ENCODE measurements at regions not wholly inside any gene's neighbourhood (a gene's known extent, or its start where the extent isn't known, plus 50 kb on each side); places are given as distances from the start of the nearest gene placed in this dataset.
"Not testable (repeated sequence)": the region's sequence is repeated elsewhere in the genome, so short reads cannot be mapped to it uniquely, and the experiment has no call there.

DNA sequence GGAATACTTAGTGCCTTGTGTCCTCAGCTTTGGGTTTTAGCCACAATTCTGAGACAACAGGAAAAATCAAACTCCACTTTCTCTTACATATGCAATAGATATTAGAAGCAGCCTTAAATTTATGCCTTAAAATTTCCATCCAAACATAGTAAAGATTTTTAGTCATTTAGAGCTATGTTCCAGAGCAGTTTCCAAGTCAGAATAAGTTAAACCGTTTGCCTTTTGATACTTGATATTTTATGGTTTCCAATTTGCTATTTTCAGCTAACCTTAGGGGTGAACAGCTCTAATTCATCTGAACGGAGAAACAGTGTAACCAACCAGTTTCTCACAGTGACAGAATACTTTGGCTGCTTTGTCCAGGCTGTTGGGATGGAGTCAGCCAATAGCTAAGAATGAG, 125.8 kb upstream of the RXFP1 start:
- no TSS peak for BruUV-seq (replicated peaks)
- Histone ChIP-seq H3K4me1 (ENCODE audit: control insufficient read depth, extremely low read depth, insufficient read depth, low read length) (no peaks in the 10 kb centered on the region), H4K20me1 (replicated peaks; ENCODE audit: control insufficient read depth, extremely low read depth, insufficient read depth, low read length) (no peaks in the 10 kb centered on the region), H3K4me3 (replicated peaks in 1 of 3; ENCODE audit: insufficient read depth in 1 of 3, low read depth in 1 of 3, low read length in 3 of 3) (no peak overlapping the region), H3K9ac (replicated peaks; ENCODE audit: extremely low read depth, insufficient read depth, low read length) (no peak overlapping the region), H3K79me2 (ENCODE audit: control insufficient read depth, insufficient read depth, low read length) (no peaks in the 10 kb centered on the region), H3K27me3 (ENCODE audit: control insufficient read depth in 2 of 2, insufficient read depth in 2 of 2, low read length in 2 of 2) (no peaks in the 10 kb centered on the region), H3K9me3 (replicated peaks; ENCODE audit: control insufficient read depth, insufficient read depth, low read length) (no peaks in the 10 kb centered on the region), H2AFZ (ENCODE audit: low read depth, low read length) (no peak overlapping the region), H3K27ac (ENCODE audit: insufficient read depth, low read depth, low read length) (no peak overlapping the region), H3K9me1 (replicated peaks; ENCODE audit: control insufficient read depth, extremely low read depth, insufficient read depth, low read length) (no peaks in the 10 kb centered on the region), H3K4me2 (ENCODE audit: insufficient read depth, low read length) (no peak overlapping the region), H3K36me3 (ENCODE audit: control insufficient read depth in 2 of 2, extremely low read depth in 1 of 2, insufficient read depth in 2 of 2, low read length in 2 of 2) (no peaks in the 10 kb centered on the region)
- DNase-seq (ENCODE audit: low read depth, low spot score) (no peak), FAIRE-seq (no peak)
- TF ChIP-seq POLR2AphosphoS5 (IDR thresholded peaks at IDR 0.05; ENCODE audit: insufficient read depth, low read depth, low read length) = no peak
- POLR2A ChIA-PET = no interaction called here
- intact Hi-C loops (cut with micrococcal nuclease) = no loop called here
- CTCF ChIA-PET = no interaction called here
- dilution Hi-C loops (cut with MboI; ENCODE audit: extremely low pct_ligation_motif_present, low sequenced_read_pairs) = no loop called here

DNA sequence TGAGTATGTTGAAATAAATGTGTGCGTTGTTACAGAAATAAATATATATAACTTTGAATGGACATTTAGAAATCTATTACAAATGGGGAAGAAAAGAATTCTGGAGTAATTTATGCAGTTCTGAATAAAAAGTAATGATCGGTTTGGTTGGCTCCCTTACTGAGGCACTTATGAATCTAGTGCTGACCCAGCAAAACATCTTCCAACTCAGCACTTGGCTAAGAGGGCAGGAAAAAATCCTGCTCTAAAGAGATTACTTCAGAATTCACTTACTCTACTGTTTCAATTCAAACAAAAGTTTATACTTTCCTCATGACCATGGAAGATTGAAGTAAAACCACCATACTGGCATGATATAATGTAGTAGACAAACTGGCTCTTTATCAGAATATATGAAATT, 123.9 kb upstream of the RXFP1 start:
- Histone ChIP-seq H3K27ac (ENCODE audit: insufficient read depth, low read depth, low read length) (no peak overlapping the region), H3K36me3 (ENCODE audit: control insufficient read depth in 2 of 2, extremely low read depth in 1 of 2, insufficient read depth in 2 of 2, low read length in 2 of 2) (no peaks in the 10 kb centered on the region), H3K9ac (replicated peaks; ENCODE audit: extremely low read depth, insufficient read depth, low read length) (no peak overlapping the region), H4K20me1 (replicated peaks; ENCODE audit: control insufficient read depth, extremely low read depth, insufficient read depth, low read length) (no peaks in the 10 kb centered on the region), H3K27me3 (ENCODE audit: control insufficient read depth in 2 of 2, insufficient read depth in 2 of 2, low read length in 2 of 2) (no peaks in the 10 kb centered on the region), H3K4me2 (ENCODE audit: insufficient read depth, low read length) (no peak overlapping the region), H3K9me1 (replicated peaks; ENCODE audit: control insufficient read depth, extremely low read depth, insufficient read depth, low read length) (no peaks in the 10 kb centered on the region), H3K79me2 (ENCODE audit: control insufficient read depth, insufficient read depth, low read length) (no peaks in the 10 kb centered on the region), H3K9me3 (replicated peaks; ENCODE audit: control insufficient read depth, insufficient read depth, low read length) (no peaks in the 10 kb centered on the region), H2AFZ (ENCODE audit: low read depth, low read length) (no peak overlapping the region), H3K4me1 (ENCODE audit: control insufficient read depth, extremely low read depth, insufficient read depth, low read length) (no peaks in the 10 kb centered on the region), H3K4me3 (replicated peaks in 1 of 3; ENCODE audit: insufficient read depth in 1 of 3, low read depth in 1 of 3, low read length in 3 of 3) (no peak overlapping the region)
- no TSS peak for BruUV-seq (replicated peaks)
- TF ChIP-seq POLR2AphosphoS5 (IDR thresholded peaks at IDR 0.05; ENCODE audit: insufficient read depth, low read depth, low read length) = no peak
- TF ChIP-seq POLR2A (IDR thresholded peaks at IDR 0.05; ENCODE audit: low read depth, low read length) = no peak
- no peak for TF ChIP-seq FOS (IDR thresholded peaks at IDR 0.05; ENCODE audit: borderline replicate concordance, insufficient read depth, low read length)
- no peak for TF ChIP-seq GATA2 (IDR thresholded peaks at IDR 0.05; ENCODE audit: insufficient read depth, insufficient read length, low read depth, low read length)
- TF ChIP-seq MYC (IDR thresholded peaks at IDR 0.05; ENCODE audit: low read depth, low read length) = no peak
- TF ChIP-seq, protein P1, sequence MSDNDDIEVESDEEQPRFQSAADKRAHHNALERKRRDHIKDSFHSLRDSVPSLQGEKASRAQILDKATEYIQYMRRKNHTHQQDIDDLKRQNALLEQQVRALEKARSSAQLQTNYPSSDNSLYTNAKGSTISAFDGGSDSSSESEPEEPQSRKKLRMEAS (IDR thresholded peaks at IDR 0.05; ENCODE audit: insufficient read depth, insufficient read length) = no peak
- TF ChIP-seq JUN (IDR thresholded peaks at IDR 0.05; ENCODE audit: borderline replicate concordance, insufficient read depth, insufficient read length, low read depth) = no peak
- TF ChIP-seq, protein P2, sequence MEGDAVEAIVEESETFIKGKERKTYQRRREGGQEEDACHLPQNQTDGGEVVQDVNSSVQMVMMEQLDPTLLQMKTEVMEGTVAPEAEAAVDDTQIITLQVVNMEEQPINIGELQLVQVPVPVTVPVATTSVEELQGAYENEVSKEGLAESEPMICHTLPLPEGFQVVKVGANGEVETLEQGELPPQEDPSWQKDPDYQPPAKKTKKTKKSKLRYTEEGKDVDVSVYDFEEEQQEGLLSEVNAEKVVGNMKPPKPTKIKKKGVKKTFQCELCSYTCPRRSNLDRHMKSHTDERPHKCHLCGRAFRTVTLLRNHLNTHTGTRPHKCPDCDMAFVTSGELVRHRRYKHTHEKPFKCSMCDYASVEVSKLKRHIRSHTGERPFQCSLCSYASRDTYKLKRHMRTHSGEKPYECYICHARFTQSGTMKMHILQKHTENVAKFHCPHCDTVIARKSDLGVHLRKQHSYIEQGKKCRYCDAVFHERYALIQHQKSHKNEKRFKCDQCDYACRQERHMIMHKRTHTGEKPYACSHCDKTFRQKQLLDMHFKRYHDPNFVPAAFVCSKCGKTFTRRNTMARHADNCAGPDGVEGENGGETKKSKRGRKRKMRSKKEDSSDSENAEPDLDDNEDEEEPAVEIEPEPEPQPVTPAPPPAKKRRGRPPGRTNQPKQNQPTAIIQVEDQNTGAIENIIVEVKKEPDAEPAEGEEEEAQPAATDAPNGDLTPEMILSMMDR (IDR thresholded peaks at IDR 0.05; ENCODE audit: extremely low read depth in 1 of 2, insufficient read depth in 1 of 2, low read depth in 1 of 2, low read length in 2 of 2) = no peak
- TF ChIP-seq EZH2 (IDR thresholded peaks at IDR 0.05; ENCODE audit: borderline replicate concordance, low read depth, low read length, severe bottlenecking) = no peak
- CTCF ChIA-PET = no interaction called here
- dilution Hi-C loops (cut with MboI; ENCODE audit: extremely low pct_ligation_motif_present, low sequenced_read_pairs) = no loop called here
- no peak for DNase-seq (ENCODE audit: low read depth, low spot score)
- POLR2A ChIA-PET = no interaction called here
- intact Hi-C loops (cut with micrococcal nuclease) = no loop called here
- FAIRE-seq = no peak

DNA sequence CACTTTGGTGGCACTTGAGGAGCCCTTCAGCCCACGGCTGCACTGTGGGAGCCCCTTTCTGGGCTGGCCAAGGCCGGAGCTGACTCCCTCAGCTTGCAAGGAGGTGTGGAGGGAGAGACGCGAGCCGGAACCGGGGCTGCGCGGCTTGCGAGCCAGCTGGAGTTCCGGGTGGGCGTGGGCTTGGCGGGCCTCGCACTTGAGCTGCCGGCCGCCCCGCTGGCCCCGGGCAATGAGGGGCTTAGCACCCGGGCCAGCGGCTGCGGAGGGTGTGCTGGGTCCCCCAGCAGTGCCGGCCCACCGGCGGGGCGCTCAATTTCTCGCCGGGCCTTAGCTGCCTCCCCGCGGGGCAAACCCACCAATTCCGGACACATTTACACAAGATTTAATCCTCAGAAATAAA, 113.7 kb upstream of the RXFP1 start:
- DNase-seq (ENCODE audit: low read depth, low spot score); H3K27ac ChIP-seq (ENCODE audit: insufficient read depth, low read depth, low read length); POLR2A ChIA-PET; H3K4me3 ChIP-seq (replicated peaks in 1 of 3; ENCODE audit: insufficient read depth in 1 of 3, low read depth in 1 of 3, low read length in 3 of 3); H3K4me1 ChIP-seq (ENCODE audit: control insufficient read depth, extremely low read depth, insufficient read depth, low read length); FAIRE-seq; H3K9me3 ChIP-seq (replicated peaks; ENCODE audit: control insufficient read depth, insufficient read depth, low read length); H3K36me3 ChIP-seq (ENCODE audit: control insufficient read depth in 2 of 2, extremely low read depth in 1 of 2, insufficient read depth in 2 of 2, low read length in 2 of 2); H3K9me1 ChIP-seq (replicated peaks; ENCODE audit: control insufficient read depth, extremely low read depth, insufficient read depth, low read length); H4K20me1 ChIP-seq (replicated peaks; ENCODE audit: control insufficient read depth, extremely low read depth, insufficient read depth, low read length); H3K27me3 ChIP-seq (ENCODE audit: control insufficient read depth in 2 of 2, insufficient read depth in 2 of 2, low read length in 2 of 2); H3K4me2 ChIP-seq (ENCODE audit: insufficient read depth, low read length); BruUV-seq (replicated peaks); H2AFZ ChIP-seq (ENCODE audit: low read depth, low read length); dilution Hi-C loops (cut with MboI; ENCODE audit: extremely low pct_ligation_motif_present, low sequenced_read_pairs); H3K9ac ChIP-seq (replicated peaks; ENCODE audit: extremely low read depth, insufficient read depth, low read length); intact Hi-C loops (cut with micrococcal nuclease); H3K79me2 ChIP-seq (ENCODE audit: control insufficient read depth, insufficient read depth, low read length); CTCF ChIA-PET: not testable (repeated sequence)
